Tibial artery (tissue), 4 donors: ENCODE measurements at regions not wholly inside any gene's neighbourhood (a gene's known extent, or its start where the extent isn't known, plus 50 kb on each side); places are given as distances from the start of the nearest gene placed in this dataset.

Experiments
- DNase-seq, 2 donors: peaks; one replicate each; pipeline ENCODE4 v3.0.0-alpha.2; 2019
- H3K27ac ChIP-seq, 2 donors: fragments of 200-600 bp; sonication (generic) in 1 of 2; 1 replicate in 1 of 2; 2 replicates in 1 of 2; pipeline ENCODE4 v1.5.1; 2018 to 2019; ENCODE audit warnings: mild to moderate bottlenecking in 1 of 2
- H3K27me3 ChIP-seq, 2 donors: fragments of 200-600 bp; sonication (generic) in 1 of 2; one replicate each; pipeline versions ENCODE4 v1.5.1 to v1.6.0; 2016 to 2019
- H3K36me3 ChIP-seq, 3 donors: fragments of 200-600 bp; sonication (generic) in 2 of 3; one replicate each; pipeline ENCODE4 v1.5.1; 2016 to 2019; ENCODE audit warnings: mild to moderate bottlenecking in 2 of 3
- H3K4me1 ChIP-seq, 4 donors: fragments of 200-600 bp; sonication (generic) in 2 of 4; 1 replicate in 3 of 4; 2 replicates in 1 of 4; pipeline ENCODE4 v1.5.1; 2016 to 2019
- H3K4me3 ChIP-seq, 2 donors: fragments of 200-600 bp; sonication (generic) in 1 of 2; 1 replicate in 1 of 2; 2 replicates in 1 of 2; pipeline ENCODE4 v1.5.1; 2018 to 2019; ENCODE audit warnings: mild to moderate bottlenecking in 2 of 2
- H3K9me3 ChIP-seq, 3 donors: fragments of 200-600 bp; sonication (generic) in 1 of 3; one replicate each; pipeline ENCODE4 v1.5.1; 2016 to 2019
- intact Hi-C: fragments of 100-400 bp; cut with DNase I; formaldehyde crosslinking; loops from one replicate; pipeline ENCODE4 v1.15.0; 2023; ENCODE audit warnings: low total_unique reads
- TF ChIP-seq, protein P1 (sequence below), 2 experiments: fragments of 200-600 bp in 1 of 2; fragments of 450-650 bp in 1 of 2; IDR thresholded peaks; one replicate each; pipeline ENCODE4 v1.5.1; 2017 to 2019; ENCODE audit warnings: antibody characterized with exemption in 2 of 2, mild to moderate bottlenecking in 1 of 2, moderate library complexity in 1 of 2

DNA sequence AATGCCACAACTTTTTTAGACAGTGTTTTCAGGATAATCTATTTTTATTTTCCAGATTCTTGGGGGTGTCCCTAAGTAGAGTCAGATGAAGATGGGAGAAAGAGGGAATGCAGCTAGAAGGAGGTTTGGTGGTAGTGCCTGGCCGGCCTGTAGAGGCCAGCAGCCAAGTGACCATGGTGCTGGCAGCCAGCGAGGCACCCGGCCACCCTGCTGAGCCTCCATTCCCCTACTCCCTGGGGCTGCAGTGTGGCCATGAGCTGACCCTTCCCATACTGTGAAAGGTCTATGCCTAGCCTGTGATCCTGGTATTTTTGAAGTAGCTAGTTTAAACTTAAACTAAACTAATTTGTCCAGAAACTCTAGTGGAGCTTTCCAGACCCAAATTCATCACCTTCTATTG lies 268.6 kb downstream of the CYRIA start:
- H3K4me1 ChIP-seq, result no peaks in the 10 kb centered on the region
- TF ChIP-seq, protein P1, sequence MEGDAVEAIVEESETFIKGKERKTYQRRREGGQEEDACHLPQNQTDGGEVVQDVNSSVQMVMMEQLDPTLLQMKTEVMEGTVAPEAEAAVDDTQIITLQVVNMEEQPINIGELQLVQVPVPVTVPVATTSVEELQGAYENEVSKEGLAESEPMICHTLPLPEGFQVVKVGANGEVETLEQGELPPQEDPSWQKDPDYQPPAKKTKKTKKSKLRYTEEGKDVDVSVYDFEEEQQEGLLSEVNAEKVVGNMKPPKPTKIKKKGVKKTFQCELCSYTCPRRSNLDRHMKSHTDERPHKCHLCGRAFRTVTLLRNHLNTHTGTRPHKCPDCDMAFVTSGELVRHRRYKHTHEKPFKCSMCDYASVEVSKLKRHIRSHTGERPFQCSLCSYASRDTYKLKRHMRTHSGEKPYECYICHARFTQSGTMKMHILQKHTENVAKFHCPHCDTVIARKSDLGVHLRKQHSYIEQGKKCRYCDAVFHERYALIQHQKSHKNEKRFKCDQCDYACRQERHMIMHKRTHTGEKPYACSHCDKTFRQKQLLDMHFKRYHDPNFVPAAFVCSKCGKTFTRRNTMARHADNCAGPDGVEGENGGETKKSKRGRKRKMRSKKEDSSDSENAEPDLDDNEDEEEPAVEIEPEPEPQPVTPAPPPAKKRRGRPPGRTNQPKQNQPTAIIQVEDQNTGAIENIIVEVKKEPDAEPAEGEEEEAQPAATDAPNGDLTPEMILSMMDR (IDR thresholded peaks at IDR 0.05), result no peak
- intact Hi-C loops, result no loop called here
- no peak for DNase-seq
- H3K36me3 ChIP-seq, result no peaks in the 10 kb centered on the region
- no peak overlapping the region for H3K27ac ChIP-seq
- no peaks in the 10 kb centered on the region for H3K9me3 ChIP-seq
- no peak overlapping the region for H3K4me3 ChIP-seq
- no peaks in the 10 kb centered on the region for H3K27me3 ChIP-seq

DNA sequence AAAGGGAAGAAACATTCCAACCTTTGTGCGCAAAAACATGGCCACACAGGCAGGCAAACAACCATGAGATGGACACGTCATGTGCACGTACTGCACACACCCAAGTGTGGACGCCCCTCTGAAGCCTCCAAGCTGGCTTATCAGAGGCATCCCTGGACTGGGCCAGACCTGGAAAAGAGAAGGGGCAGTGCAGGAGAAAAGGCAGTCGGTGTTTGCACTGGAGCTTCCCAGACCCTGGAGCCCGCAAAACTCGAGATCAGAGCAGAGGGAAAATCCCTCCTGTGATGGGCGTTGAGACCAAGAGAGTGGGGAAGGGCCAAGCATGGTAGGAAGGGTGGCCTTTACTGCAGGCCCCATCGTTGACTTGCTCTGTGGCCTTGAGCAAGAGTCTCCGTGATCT lies 269.5 kb downstream of the CYRIA start:
- intact Hi-C loops, result no loop called here
- DNase-seq, result no peak

DNA sequence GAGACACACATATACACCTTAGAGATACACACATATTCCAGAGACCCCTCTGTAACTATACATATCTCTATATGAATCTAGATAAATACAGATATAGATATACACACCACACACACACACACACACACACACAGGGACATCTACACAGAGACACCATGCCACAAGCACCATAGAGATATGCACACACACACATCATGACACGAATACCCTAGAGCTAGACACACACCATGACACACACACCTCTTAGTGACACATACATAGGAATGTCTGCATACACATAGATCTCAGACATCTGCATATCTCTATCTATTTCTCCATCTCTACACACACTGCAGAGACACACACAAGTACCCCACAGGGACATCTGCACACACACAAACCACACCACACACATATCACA lies 270.0 kb downstream of the CYRIA start:
- Histone ChIP-seq H3K4me1 (no peaks in the 10 kb centered on the region), H3K9me3 (no peaks in the 10 kb centered on the region), H3K27ac (no peak overlapping the region), H3K4me3 (no peak overlapping the region), H3K36me3 (no peaks in the 10 kb centered on the region), H3K27me3 (no peaks in the 10 kb centered on the region)
- DNase-seq, result no peak
- intact Hi-C loops, result no loop called here
- TF ChIP-seq, protein P1 (IDR thresholded peaks at IDR 0.05), result no peak

More for the DNA sequence above, 269.5 kb downstream of the CYRIA start:
- Histone ChIP-seq H3K27ac (no peak overlapping the region), H3K36me3 (no peaks in the 10 kb centered on the region), H3K4me1 (no peaks in the 10 kb centered on the region), H3K4me3 (no peak overlapping the region), H3K27me3 (no peaks in the 10 kb centered on the region), H3K9me3 (no peaks in the 10 kb centered on the region)
- TF ChIP-seq, protein P1 (IDR thresholded peaks at IDR 0.05), result no peak

DNA sequence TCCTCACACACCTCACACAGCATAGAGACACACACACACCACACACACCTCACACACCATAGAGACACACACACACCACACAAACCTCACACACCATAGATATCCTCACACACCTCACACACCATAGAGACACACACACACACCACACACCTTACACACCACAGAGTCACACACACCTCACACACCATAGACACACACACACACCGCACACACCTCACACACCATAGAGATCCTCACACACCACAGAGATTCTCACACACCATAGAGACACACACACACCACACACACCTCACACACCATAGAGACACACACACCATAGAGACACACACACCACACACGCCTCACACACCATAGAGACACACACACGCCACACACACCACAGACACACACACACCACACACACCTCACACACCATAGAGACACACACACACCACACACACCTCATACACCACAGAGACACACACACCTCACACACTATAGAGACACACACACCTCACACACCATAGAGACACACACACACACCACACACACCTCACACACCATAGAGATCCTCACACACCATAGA lies 270.6 kb downstream of the CYRIA start:
- DNase-seq, result no peak
- Histone ChIP-seq H3K4me3 (no peak overlapping the region), H3K36me3 (no peaks in the 10 kb centered on the region), H3K27ac (no peak overlapping the region), H3K27me3 (no peaks in the 10 kb centered on the region), H3K4me1 (no peaks in the 10 kb centered on the region), H3K9me3 (no peaks in the 10 kb centered on the region)
- intact Hi-C loops, result no loop called here
- TF ChIP-seq, protein P1 (IDR thresholded peaks at IDR 0.05), result no peak

DNA sequence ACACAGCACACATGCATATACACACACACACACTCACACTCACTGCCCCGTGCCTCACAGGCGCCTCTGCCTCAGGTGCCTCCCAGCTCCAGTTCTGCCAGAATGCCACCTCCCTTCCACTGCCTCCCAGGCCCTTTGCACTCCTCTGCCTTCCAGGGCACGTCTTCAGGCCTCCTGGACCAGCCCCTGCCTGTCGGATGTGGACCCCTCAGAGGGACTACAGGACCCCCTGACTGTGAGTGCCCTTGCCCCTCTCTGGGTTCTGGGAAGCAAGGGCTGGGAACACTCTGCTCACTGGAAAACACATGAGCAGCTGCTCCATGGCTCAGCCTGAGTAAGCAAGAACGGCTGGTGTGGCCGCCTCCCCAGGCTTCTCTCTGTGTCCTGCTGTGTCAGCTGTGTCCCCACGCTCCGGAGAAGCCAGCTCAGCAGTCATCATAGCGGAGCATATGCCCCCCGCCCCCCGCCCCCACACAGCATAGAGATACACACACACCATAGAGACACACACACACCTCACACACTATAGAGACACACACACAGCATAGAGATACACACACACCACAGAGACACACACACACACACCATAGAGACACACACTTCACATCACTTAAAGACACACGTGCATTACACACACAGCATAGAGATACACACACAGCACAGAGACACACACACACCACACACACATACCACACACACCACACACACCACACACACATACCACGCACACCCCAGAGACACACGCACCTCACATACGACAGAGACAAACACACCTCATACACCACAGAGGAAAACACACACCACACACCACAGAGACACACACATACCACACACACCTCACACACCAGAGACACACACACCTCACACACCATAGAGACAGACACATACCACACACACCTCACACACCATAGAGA lies 271.3 kb downstream of the CYRIA start:
- H3K27me3 ChIP-seq, result no peaks in the 10 kb centered on the region
- no peaks in the 10 kb centered on the region for H3K4me1 ChIP-seq
- intact Hi-C loops, result no loop called here
- no peak overlapping the region for H3K4me3 ChIP-seq
- H3K27ac ChIP-seq, result no peak overlapping the region
- no peaks in the 10 kb centered on the region for H3K36me3 ChIP-seq
- DNase-seq, result no peak
- H3K9me3 ChIP-seq, result no peaks in the 10 kb centered on the region
- TF ChIP-seq, protein P1 (IDR thresholded peaks at IDR 0.05), result no peak
